GM23248 (cell line): ENCODE measurements at regions not wholly inside any gene's neighbourhood (a gene's known extent, or its start where the extent isn't known, plus 50 kb on each side); places are given as distances from the start of the nearest gene placed in this dataset.

Experiments
- EZH2 ChIP-seq: fragments of 200-600 bp; sonication (generic); IDR thresholded peaks from 2 replicates; pipeline ENCODE4 v1.6.1; 2018; ENCODE audit warnings: antibody characterized with exemption, mild to moderate bottlenecking; ENCODE audit not compliant: insufficient read depth, poor library complexity, severe bottlenecking
- EZH2phosphoT487 ChIP-seq: fragments of 200-600 bp; sonication (generic); IDR thresholded peaks from 2 replicates; pipeline ENCODE4 v1.6.1; 2018; ENCODE audit warnings: antibody characterized with exemption, moderate library complexity, mild to moderate bottlenecking, low read depth; ENCODE audit not compliant: insufficient read depth

DNA sequence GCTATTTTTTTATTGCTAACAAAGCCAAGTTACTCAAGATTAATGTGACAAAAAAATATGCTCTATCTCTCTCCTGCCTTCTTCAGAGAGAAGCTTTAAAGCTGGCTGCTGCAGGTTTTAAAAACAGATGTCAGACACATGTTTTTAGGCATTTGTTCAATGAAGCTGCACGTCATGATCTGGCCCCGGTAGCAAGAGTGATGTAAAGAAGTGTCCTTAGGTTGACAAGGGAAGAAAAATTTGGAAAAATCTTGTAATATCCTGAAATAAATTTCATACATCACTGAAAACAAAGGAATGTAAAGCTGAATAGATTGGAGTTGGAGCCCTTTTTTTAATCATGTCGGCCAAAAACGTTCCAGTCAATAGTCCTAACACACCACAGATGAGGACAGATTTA is 531.4 kb upstream of the NBEA start:
- no peak for TF ChIP-seq EZH2
- no peak for TF ChIP-seq EZH2phosphoT487
